SU-DHL-6 (cell line): ENCODE measurements at regions not wholly inside any gene's neighbourhood (a gene's known extent, or its start where the extent isn't known, plus 50 kb on each side); places are given as distances from the start of the nearest gene placed in this dataset.

ENCODE experiments used
- CTCF ChIP-seq: fragments of 200-600 bp; sonication (generic); IDR thresholded peaks from one replicate; pipeline ENCODE4 v1.5.1; 2017; ENCODE audit warnings: antibody characterized with exemption, mild to moderate bottlenecking, low read length, moderate library complexity; ENCODE audit not compliant: insufficient read depth, poor library complexity, severe bottlenecking
- EZH2phosphoT487 ChIP-seq: fragments of 200-600 bp; sonication (generic), shearing (Covaris generic); conservative IDR thresholded peaks from 2 replicates; pipeline ENCODE4 v1.6.1; 2018; ENCODE audit warnings: mild to moderate bottlenecking, antibody characterized with exemption, low read length, moderate library complexity, mixed read lengths

GRCh38 chr2:15092691-15093090 lies 460.2 kb downstream of the LRATD1 start:
- TF ChIP-seq CTCF (no peak), EZH2phosphoT487 (no peak)
